ENCODE measurements at regions not wholly inside any gene's neighbourhood (a gene's known extent, or its start where the extent isn't known, plus 50 kb on each side); places are given as distances from the start of the nearest gene placed in this dataset.

GRCh38 chr7:45366475-45366874, 207.7 kb upstream of the ADCY1 start:
- no peak for TF ChIP-seq CTCF (conservative IDR thresholded peaks at IDR 0.05; ENCODE audit: low read length)
- no peak for TF ChIP-seq EZH2phosphoT487 (IDR thresholded peaks at IDR 0.05; ENCODE audit: borderline replicate concordance, low read depth, low read length)
